Hepatocyte (in vitro differentiated cells): ENCODE measurements at regions not wholly inside any gene's neighbourhood (a gene's known extent, or its start where the extent isn't known, plus 50 kb on each side); places are given as distances from the start of the nearest gene placed in this dataset.
A peak's percentile ranks its signal among the peaks of the same experiment; 100 is the strongest.

Experiments used
- DNase-seq: peaks from one replicate; pipeline ENCODE4 v3.0.0-alpha.2; 2016; ENCODE audit warnings: low spot score
- H2AFZ ChIP-seq: fragments of 200-600 bp; sonication (generic); 2 replicates; pipeline ENCODE4 v1.6.0; 2016; ENCODE audit warnings: antibody characterized with exemption, mild to moderate bottlenecking
- H3K27ac ChIP-seq: fragments of 200-600 bp; sonication (generic); 2 replicates; pipeline ENCODE4 v1.5.1; 2016; ENCODE audit warnings: mild to moderate bottlenecking
- H3K27me3 ChIP-seq: fragments of 200-600 bp; sonication (generic); 2 replicates; pipeline ENCODE4 v1.6.1; 2016
- H3K36me3 ChIP-seq: fragments of 200-600 bp; sonication (generic); replicated peaks from 2 replicates; pipeline ENCODE4 v1.5.1; 2016; ENCODE audit warnings: low read depth; ENCODE audit not compliant: insufficient read depth
- H3K4me1 ChIP-seq: fragments of 200-600 bp; sonication (generic); 2 replicates; pipeline ENCODE4 v1.5.1; 2016; ENCODE audit warnings: mild to moderate bottlenecking, moderate library complexity; ENCODE audit not compliant: insufficient read depth
- H3K4me2 ChIP-seq: fragments of 200-600 bp; sonication (generic); 2 replicates; pipeline ENCODE4 v1.6.0; 2016
- H3K4me3 ChIP-seq: fragments of 200-600 bp; sonication (generic); 2 replicates; pipeline ENCODE4 v1.5.1; 2016; ENCODE audit warnings: mild to moderate bottlenecking
- H3K79me2 ChIP-seq: fragments of 200-600 bp; sonication (generic); 2 replicates; pipeline ENCODE4 v1.6.0; 2017; ENCODE audit warnings: mild to moderate bottlenecking
- H3K9me2 ChIP-seq: fragments of 200-600 bp; sonication (generic); replicated peaks from 2 replicates; pipeline ENCODE4 v1.6.0; 2017; ENCODE audit warnings: mild to moderate bottlenecking; ENCODE audit not compliant: insufficient read depth
- H3K9me3 ChIP-seq: fragments of 200-600 bp; sonication (generic); 2 replicates; pipeline ENCODE4 v1.5.1; 2016; ENCODE audit warnings: low read depth, mild to moderate bottlenecking
- H4K20me1 ChIP-seq: fragments of 200-600 bp; sonication (generic); 2 replicates; pipeline ENCODE4 v1.6.0; 2016; ENCODE audit warnings: mild to moderate bottlenecking; ENCODE audit not compliant: insufficient read depth, poor library complexity, severe bottlenecking
- EZH2 ChIP-seq: fragments of 200-600 bp; sonication (generic); IDR thresholded peaks from 2 replicates; pipeline ENCODE4 v1.6.1; 2016; ENCODE audit warnings: antibody characterized with exemption, mild to moderate bottlenecking, borderline replicate concordance
- EZH2phosphoT487 ChIP-seq: fragments of 200-600 bp; sonication (generic); IDR thresholded peaks from one replicate; pipeline ENCODE4 v1.6.1; 2018; ENCODE audit warnings: antibody characterized with exemption, mild to moderate bottlenecking, low read depth, moderate library complexity; ENCODE audit not compliant: unreplicated experiment, severe bottlenecking
- WGBS: methylation state at CpG from one replicate; pipeline ENCODE4 v1.1.6; 2016; ENCODE audit warnings: low lambda C conversion rate; ENCODE audit errors: missing lambda C conversion rate; 5-methylcytosine and 5-hydroxymethylcytosine counted together
- TF ChIP-seq, protein P1 (sequence below): fragments of 200-600 bp; sonication (generic); IDR thresholded peaks from 2 replicates; pipeline ENCODE4 v1.5.1; 2016; ENCODE audit warnings: antibody characterized with exemption, mild to moderate bottlenecking; ENCODE audit not compliant: poor library complexity

DNA sequence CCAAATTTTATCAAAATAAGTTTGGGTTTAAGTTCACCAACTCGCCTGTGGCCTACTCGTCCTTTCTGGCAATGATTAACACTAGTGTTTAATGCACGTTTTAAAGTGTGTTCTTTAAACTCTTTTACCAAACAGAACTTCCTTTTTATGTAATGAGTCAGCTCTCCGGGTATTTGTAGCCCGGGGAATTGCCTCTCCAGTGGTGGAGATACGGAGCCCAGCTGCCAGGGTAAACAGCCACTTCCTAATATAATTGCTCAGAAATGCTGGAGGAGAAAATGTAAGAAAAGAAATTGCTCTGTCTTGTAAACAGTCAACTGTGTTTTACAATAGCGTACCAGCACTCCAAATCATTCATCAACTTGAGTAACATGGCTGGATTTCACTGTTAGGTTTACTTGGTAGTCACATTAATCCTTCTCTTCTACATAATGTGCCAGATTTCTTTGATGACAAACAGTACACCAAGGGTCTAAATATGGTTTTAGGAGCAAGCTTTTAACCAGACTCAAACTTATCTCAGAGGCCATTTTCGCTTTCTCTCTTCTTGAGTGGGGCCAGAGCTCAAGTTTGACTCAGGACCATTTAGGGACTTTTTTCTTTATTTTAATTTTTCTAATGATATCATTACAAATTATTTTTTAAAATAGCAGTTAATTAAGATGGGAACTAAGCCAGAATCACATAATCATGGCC lies 101.2 kb upstream of the SLC38A2 start:
- no peaks in the 10 kb centered on the region for H3K27me3 ChIP-seq
- H4K20me1 ChIP-seq = no peaks in the 10 kb centered on the region
- WGBS = 6% methylated on average over 8 of the region's 8 CpGs
- H2AFZ ChIP-seq = no peak overlapping the region
- H3K79me2 ChIP-seq = no peaks in the 10 kb centered on the region
- no peaks in the 10 kb centered on the region for H3K36me3 ChIP-seq
- H3K9me2 ChIP-seq = no peaks in the 10 kb centered on the region
- no peak overlapping the region for H3K4me3 ChIP-seq
- TF ChIP-seq EZH2phosphoT487 = no peak
- no peak for TF ChIP-seq EZH2
- TF ChIP-seq, protein P1, sequence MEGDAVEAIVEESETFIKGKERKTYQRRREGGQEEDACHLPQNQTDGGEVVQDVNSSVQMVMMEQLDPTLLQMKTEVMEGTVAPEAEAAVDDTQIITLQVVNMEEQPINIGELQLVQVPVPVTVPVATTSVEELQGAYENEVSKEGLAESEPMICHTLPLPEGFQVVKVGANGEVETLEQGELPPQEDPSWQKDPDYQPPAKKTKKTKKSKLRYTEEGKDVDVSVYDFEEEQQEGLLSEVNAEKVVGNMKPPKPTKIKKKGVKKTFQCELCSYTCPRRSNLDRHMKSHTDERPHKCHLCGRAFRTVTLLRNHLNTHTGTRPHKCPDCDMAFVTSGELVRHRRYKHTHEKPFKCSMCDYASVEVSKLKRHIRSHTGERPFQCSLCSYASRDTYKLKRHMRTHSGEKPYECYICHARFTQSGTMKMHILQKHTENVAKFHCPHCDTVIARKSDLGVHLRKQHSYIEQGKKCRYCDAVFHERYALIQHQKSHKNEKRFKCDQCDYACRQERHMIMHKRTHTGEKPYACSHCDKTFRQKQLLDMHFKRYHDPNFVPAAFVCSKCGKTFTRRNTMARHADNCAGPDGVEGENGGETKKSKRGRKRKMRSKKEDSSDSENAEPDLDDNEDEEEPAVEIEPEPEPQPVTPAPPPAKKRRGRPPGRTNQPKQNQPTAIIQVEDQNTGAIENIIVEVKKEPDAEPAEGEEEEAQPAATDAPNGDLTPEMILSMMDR = no peak
- DNase-seq = peak; percentile 80
- peak overlapping the region; percentile 57 for H3K4me2 ChIP-seq
- peak overlapping the region; percentile 79 for H3K27ac ChIP-seq
- H3K4me1 ChIP-seq = peaks cover 23% of the 10 kb centered on the region
- H3K9me3 ChIP-seq = no peaks in the 10 kb centered on the region

DNA sequence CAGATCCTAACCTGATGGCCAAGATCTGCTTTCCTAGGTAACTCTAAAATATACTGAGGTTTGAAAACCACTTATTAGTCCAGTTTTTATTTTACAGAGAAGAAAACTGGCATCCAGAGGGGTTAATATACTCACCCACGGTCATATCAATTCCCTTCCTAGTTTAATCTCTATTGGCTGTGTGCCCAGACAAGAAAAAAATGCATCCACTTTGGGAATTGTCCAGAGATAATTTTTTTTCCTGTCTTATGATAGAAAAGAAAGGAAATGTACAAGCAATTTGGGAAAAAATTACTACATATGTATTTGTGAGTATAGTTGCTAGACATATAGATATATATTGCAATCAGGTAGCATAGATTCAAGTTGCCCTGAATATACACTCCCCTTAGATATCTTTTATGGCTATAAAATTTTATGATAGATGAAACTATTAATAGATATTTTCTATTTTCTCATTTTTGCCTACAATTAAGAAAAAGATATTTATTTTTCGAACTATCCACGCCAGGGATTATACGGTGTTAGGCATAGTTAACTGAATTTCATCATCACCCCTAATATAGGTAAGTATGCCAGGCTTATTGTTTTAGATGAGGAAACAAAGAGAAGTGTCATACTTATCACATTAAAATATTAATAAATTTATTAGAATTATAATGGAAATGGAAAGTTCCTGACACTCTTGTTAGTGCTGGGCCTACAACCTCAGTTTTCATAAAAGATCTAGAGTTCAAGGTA lies 100.5 kb upstream of the SLC38A2 start:
- DNase-seq = peak; percentile 37
- no peaks in the 10 kb centered on the region for H3K79me2 ChIP-seq
- no peaks in the 10 kb centered on the region for H4K20me1 ChIP-seq
- TF ChIP-seq EZH2phosphoT487 (no peak), EZH2 (no peak)
- TF ChIP-seq, protein P1 = no peak
- peak overlapping the region; percentile 79 for H3K27ac ChIP-seq
- no peaks in the 10 kb centered on the region for H3K36me3 ChIP-seq
- peaks cover 23% of the 10 kb centered on the region for H3K4me1 ChIP-seq
- H2AFZ ChIP-seq = no peak overlapping the region
- 44% methylated on average over 4 of the region's 4 CpGs for WGBS
- H3K4me2 ChIP-seq = peak overlapping the region; percentile 57
- no peaks in the 10 kb centered on the region for H3K9me2 ChIP-seq
- no peak overlapping the region for H3K4me3 ChIP-seq
- no peaks in the 10 kb centered on the region for H3K9me3 ChIP-seq
- H3K27me3 ChIP-seq = no peaks in the 10 kb centered on the region

DNA sequence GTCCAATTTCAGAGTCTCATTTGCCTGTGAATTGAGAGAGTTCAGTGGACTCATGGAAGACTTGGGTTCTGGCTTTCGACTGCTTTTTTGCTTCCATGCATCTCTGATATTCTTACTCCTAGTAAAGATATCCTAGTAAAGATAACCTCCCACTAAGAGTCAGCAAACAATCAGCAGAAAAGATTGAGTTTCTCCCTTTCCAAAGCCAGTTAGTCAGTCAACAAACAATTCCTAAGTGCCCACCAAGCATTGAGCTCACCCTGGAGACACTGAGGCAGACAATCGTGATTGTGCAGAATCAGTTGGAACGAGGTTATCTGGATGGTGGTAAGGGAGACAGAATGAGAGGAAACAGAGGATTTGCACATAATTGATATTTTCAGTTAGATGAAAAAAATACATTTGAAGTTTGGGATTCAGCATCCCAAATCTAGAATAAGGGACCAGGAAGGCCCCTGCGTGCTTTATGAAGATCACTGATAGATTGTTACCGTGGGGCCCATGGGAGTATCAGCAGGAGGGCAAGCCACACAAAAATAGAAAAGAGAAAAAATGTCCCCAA lies 99.7 kb upstream of the SLC38A2 start:
- Histone ChIP-seq H3K79me2 (no peaks in the 10 kb centered on the region), H3K9me3 (no peaks in the 10 kb centered on the region), H2AFZ (no peak overlapping the region), H4K20me1 (no peaks in the 10 kb centered on the region), H3K27ac (peak overlapping the region; percentile 79), H3K4me3 (no peak overlapping the region), H3K4me1 (peaks cover 23% of the 10 kb centered on the region), H3K36me3 (no peaks in the 10 kb centered on the region), H3K27me3 (no peaks in the 10 kb centered on the region), H3K9me2 (no peaks in the 10 kb centered on the region), H3K4me2 (no peak overlapping the region)
- WGBS = 55% methylated on average over 5 of the region's 5 CpGs
- no peak for DNase-seq
- TF ChIP-seq EZH2phosphoT487 = no peak
- TF ChIP-seq, protein P1 = no peak
- no peak for TF ChIP-seq EZH2
